ENCODE measurements at regions not wholly inside any gene's neighbourhood (a gene's known extent, or its start where the extent isn't known, plus 50 kb on each side); places are given as distances from the start of the nearest gene placed in this dataset.

- DNase-seq (ENCODE audit: low read depth): no peak
These were observed 53.9 kb upstream of the FRMD4B start for GRCh38 chr3:69439643-69440270.

GRCh38 chr3:69438476-69438875 is 52.6 kb upstream of the FRMD4B start:
- no peak for DNase-seq (ENCODE audit: low read depth)

GRCh38 chr3:69435274-69436265 is 49.7 kb upstream of the FRMD4B start:
- DNase-seq (ENCODE audit: low read depth): no peak

All from HS-5 (cell line).